ENCODE measurements at regions not wholly inside any gene's neighbourhood (a gene's known extent, or its start where the extent isn't known, plus 50 kb on each side); places are given as distances from the start of the nearest gene placed in this dataset.

- WGBS, 3 donors = 64 to 89% (median 72%) methylated on average over 1 of the region's 1 CpG
- Histone ChIP-seq H3K4me3 (no peak overlapping the region), H3K9me3 (no peaks in the 10 kb centered on the region), H3K4me1 (ENCODE audit: insufficient read depth) (no peaks in the 10 kb centered on the region), H3K36me3 (no peaks in the 10 kb centered on the region), H3K27me3 (no peaks in the 10 kb centered on the region), H3K27ac (no peak overlapping the region)
- no peak for TF ChIP-seq EP300 (IDR thresholded peaks at IDR 0.05)
- TF ChIP-seq CTCF (IDR thresholded peaks at IDR 0.05) = no peak
- TF ChIP-seq POLR2A (IDR thresholded peaks at IDR 0.05) = no peak
- intact Hi-C loops (cut with DNase I) = no loop called here
- no peak for DNase-seq
Measured at GRCh38 chr20:55605594-55605993, 399.7 kb downstream of the CBLN4 start.

GRCh38 chr20:55597526-55597925, 407.8 kb downstream of the CBLN4 start:
- intact Hi-C loops (cut with DNase I) = no loop called here
- 82 to 88% (median 84%) methylated on average over 1 of the region's 1 CpG for WGBS, 3 donors

GRCh38 chr20:55596431-55596830, 408.9 kb downstream of the CBLN4 start:
- DNase-seq = no peak
- Histone ChIP-seq H3K27me3 (no peaks in the 10 kb centered on the region), H3K9me3 (no peaks in the 10 kb centered on the region), H3K27ac (no peak overlapping the region), H3K4me3 (no peak overlapping the region), H3K36me3 (no peaks in the 10 kb centered on the region), H3K4me1 (ENCODE audit: insufficient read depth) (peaks cover 1% of the 10 kb centered on the region)
- intact Hi-C loops (cut with DNase I) = no loop called here
- WGBS, 3 donors = 8 to 13% (median 10%) methylated on average over 1 of the region's 1 CpG
- TF ChIP-seq CTCF (IDR thresholded peaks at IDR 0.05) (no peak), EP300 (IDR thresholded peaks at IDR 0.05) (no peak), POLR2A (IDR thresholded peaks at IDR 0.05) (no peak)

More at GRCh38 chr20:55597526-55597925, 407.8 kb downstream of the CBLN4 start:
- no peaks in the 10 kb centered on the region for H3K9me3 ChIP-seq
- H3K4me1 ChIP-seq (ENCODE audit: insufficient read depth) = peaks cover 1% of the 10 kb centered on the region
- DNase-seq = no peak
- no peak overlapping the region for H3K4me3 ChIP-seq
- H3K27ac ChIP-seq = no peak overlapping the region
- H3K27me3 ChIP-seq = no peaks in the 10 kb centered on the region
- no peaks in the 10 kb centered on the region for H3K36me3 ChIP-seq
- TF ChIP-seq POLR2A (IDR thresholded peaks at IDR 0.05) (no peak), CTCF (IDR thresholded peaks at IDR 0.05) (no peak), EP300 (IDR thresholded peaks at IDR 0.05) (no peak)

- TF ChIP-seq EP300 (IDR thresholded peaks at IDR 0.05) (no peak), CTCF (IDR thresholded peaks at IDR 0.05) (no peak), POLR2A (IDR thresholded peaks at IDR 0.05) (no peak)
- Histone ChIP-seq H3K27me3 (no peaks in the 10 kb centered on the region), H3K36me3 (no peaks in the 10 kb centered on the region), H3K4me3 (no peak overlapping the region), H3K27ac (no peak overlapping the region), H3K4me1 (ENCODE audit: insufficient read depth) (peaks cover 1% of the 10 kb centered on the region), H3K9me3 (no peaks in the 10 kb centered on the region)
- intact Hi-C loops (cut with DNase I) = no loop called here
- no peak for DNase-seq
- WGBS, 3 donors = 80 to 94% (median 87%) methylated on average over 8 of the region's 8 CpGs
Measured at GRCh38 chr20:55592866-55593265, 412.5 kb downstream of the CBLN4 start.

- DNase-seq = no peak
- intact Hi-C loops (cut with DNase I) = no loop called here
- Histone ChIP-seq H3K36me3 (no peaks in the 10 kb centered on the region), H3K27ac (no peak overlapping the region), H3K27me3 (no peaks in the 10 kb centered on the region), H3K4me3 (no peak overlapping the region), H3K4me1 (ENCODE audit: insufficient read depth) (no peaks in the 10 kb centered on the region), H3K9me3 (no peaks in the 10 kb centered on the region)
- TF ChIP-seq POLR2A (IDR thresholded peaks at IDR 0.05) (no peak), CTCF (IDR thresholded peaks at IDR 0.05) (no peak)
- 68 to 75% (median 72%) methylated on average over 4 of the region's 4 CpGs for WGBS, 3 donors
Measured at GRCh38 chr20:55586610-55587009, 418.7 kb downstream of the CBLN4 start.
